RWPE2 (cell line): ENCODE measurements at regions not wholly inside any gene's neighbourhood (a gene's known extent, or its start where the extent isn't known, plus 50 kb on each side); places are given as distances from the start of the nearest gene placed in this dataset.

Source experiments
- ATAC-seq: fragments of 200-7000 bp; cut with Tn5 transposase; 3 replicates; pipeline ENCODE4 v1.9.1; 2021; ENCODE audit warnings: low read depth
- DNase-seq: peaks from one replicate; pipeline ENCODE4 v3.0.0-alpha.2; 2020; ENCODE audit warnings: low spot score
- H3K27ac ChIP-seq: fragments of 450-650 bp; 2 replicates; pipeline ENCODE4 v1.5.1; 2017; ENCODE audit warnings: mild to moderate bottlenecking; ENCODE audit not compliant: poor library complexity, severe bottlenecking
- H3K27me3 ChIP-seq: fragments of 250-450 bp; sonication (Bioruptor Pico); 2 replicates; pipeline ENCODE4 v1.5.1; 2021; ENCODE audit warnings: mild to moderate bottlenecking, moderate library complexity; ENCODE audit not compliant: insufficient read depth, poor library complexity, severe bottlenecking
- H3K36me3 ChIP-seq: fragments of 250-450 bp; sonication (Bioruptor Pico); 2 replicates; pipeline ENCODE4 v1.5.1; 2020; ENCODE audit warnings: low read depth, mild to moderate bottlenecking, moderate library complexity
- H3K4me1 ChIP-seq: fragments of 250-450 bp; sonication (Bioruptor Pico); 2 replicates; pipeline ENCODE4 v1.5.1; 2021; ENCODE audit warnings: mild to moderate bottlenecking, moderate library complexity; ENCODE audit not compliant: insufficient read depth, poor library complexity, severe bottlenecking
- H3K4me3 ChIP-seq: fragments of 250-450 bp; sonication (Bioruptor Pico); 2 replicates; pipeline ENCODE4 v1.5.1; 2021; ENCODE audit warnings: mild to moderate bottlenecking, moderate library complexity; ENCODE audit not compliant: severe bottlenecking
- H3K9me3 ChIP-seq: fragments of 250-450 bp; sonication (Bioruptor Pico); 2 replicates; pipeline ENCODE4 v1.5.1; 2021; ENCODE audit warnings: mild to moderate bottlenecking, moderate library complexity; ENCODE audit not compliant: severe bottlenecking
- TF ChIP-seq, protein P1 (sequence below): fragments of 450-650 bp; IDR thresholded peaks from one replicate; pipeline ENCODE4 v1.5.1; 2017; ENCODE audit warnings: mild to moderate bottlenecking, moderate library complexity; ENCODE audit not compliant: poor library complexity, severe bottlenecking

DNA sequence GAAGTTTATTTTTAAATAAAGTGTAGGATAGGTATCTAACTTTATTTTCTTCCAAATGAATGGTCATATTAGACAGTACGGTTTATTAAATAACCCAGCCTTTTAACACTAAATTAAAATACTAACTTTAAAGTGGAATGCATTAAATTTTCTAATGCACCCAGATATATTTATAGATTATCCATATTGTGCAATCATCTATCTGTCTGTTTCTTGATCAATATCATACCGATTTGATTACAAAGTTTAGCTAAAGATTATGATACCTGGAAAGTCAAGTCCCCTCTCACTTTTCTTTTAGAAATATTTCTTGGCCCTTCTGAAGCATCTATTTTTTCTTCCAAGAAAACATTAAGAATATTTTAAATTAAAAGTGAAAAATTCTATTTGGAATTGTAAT is 124.3 kb upstream of the PDE5A start:
- Histone ChIP-seq H3K27me3 (no peaks in the 10 kb centered on the region), H3K27ac (no peak overlapping the region), H3K9me3 (no peaks in the 10 kb centered on the region), H3K36me3 (no peaks in the 10 kb centered on the region), H3K4me1 (no peaks in the 10 kb centered on the region), H3K4me3 (no peak overlapping the region)
- TF ChIP-seq, protein P1, sequence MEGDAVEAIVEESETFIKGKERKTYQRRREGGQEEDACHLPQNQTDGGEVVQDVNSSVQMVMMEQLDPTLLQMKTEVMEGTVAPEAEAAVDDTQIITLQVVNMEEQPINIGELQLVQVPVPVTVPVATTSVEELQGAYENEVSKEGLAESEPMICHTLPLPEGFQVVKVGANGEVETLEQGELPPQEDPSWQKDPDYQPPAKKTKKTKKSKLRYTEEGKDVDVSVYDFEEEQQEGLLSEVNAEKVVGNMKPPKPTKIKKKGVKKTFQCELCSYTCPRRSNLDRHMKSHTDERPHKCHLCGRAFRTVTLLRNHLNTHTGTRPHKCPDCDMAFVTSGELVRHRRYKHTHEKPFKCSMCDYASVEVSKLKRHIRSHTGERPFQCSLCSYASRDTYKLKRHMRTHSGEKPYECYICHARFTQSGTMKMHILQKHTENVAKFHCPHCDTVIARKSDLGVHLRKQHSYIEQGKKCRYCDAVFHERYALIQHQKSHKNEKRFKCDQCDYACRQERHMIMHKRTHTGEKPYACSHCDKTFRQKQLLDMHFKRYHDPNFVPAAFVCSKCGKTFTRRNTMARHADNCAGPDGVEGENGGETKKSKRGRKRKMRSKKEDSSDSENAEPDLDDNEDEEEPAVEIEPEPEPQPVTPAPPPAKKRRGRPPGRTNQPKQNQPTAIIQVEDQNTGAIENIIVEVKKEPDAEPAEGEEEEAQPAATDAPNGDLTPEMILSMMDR: no peak
- DNase-seq: no peak
- ATAC-seq: no peak

DNA sequence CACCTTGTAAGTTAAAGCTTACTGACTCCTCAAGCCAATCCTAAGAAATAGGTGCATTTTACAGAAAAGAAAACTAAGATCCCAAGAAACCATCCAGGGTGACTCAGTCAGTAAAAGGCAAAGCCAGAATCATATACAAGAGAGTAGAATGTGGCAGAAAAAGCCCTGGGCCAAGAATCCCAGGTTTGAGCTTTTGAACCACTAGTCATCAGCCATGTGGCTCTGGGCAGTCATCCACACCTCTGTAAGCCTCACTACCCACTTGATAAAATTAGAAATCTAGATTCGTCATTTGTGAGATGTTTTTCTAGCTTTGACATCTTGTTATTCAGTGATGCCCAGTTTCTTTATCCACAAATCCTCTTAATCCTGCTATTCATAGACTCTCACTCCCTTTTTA is 122.2 kb upstream of the PDE5A start:
- no peaks in the 10 kb centered on the region for H3K9me3 ChIP-seq
- DNase-seq: no peak
- H3K4me1 ChIP-seq: no peaks in the 10 kb centered on the region
- ATAC-seq: no peak
- no peak overlapping the region for H3K4me3 ChIP-seq
- TF ChIP-seq, protein P1: no peak
- no peak overlapping the region for H3K27ac ChIP-seq
- H3K36me3 ChIP-seq: no peaks in the 10 kb centered on the region
- H3K27me3 ChIP-seq: no peaks in the 10 kb centered on the region

DNA sequence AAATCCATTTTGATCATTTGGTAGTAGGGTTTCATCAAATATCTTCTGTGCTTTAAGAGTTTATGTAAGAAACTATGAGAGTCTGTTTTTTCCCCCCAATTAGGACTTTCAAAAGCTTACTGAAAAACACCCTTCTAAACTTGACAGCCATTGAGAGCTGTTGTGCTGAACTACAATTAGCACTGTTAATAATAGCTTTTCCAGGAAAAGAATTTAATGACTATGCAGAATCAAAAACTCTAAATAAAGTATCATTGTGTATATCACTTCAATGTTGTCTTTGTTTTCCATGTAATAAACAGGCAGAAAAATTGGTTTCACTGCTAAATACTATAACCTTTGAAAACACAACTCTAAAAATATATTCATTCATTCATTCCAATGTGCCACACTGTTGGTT is 121.4 kb upstream of the PDE5A start:
- TF ChIP-seq, protein P1: no peak
- no peaks in the 10 kb centered on the region for H3K4me1 ChIP-seq
- no peak for ATAC-seq

DNA sequence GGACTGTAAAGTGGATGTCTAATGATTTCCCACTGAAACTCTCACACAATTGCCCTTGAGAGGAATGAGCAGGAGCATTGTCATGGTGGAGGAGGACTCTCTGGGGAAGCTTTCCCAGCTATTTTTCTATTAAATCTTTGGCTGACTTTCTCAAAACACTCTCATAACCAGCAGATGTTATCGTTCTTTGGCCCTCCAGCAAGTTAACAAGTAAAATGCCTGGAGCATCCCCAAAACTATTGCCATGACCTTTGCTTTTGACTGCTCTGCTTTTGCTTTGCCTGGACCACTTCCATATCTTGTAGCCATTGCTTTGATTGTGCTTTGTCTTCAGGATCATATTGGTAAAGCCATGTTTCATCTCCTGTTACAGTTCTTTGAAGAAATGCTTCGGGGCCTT is 120.2 kb upstream of the PDE5A start:
- no peak overlapping the region for H3K4me3 ChIP-seq
- H3K27me3 ChIP-seq: no peaks in the 10 kb centered on the region
- no peaks in the 10 kb centered on the region for H3K9me3 ChIP-seq
- ATAC-seq: no peak
- TF ChIP-seq, protein P1: no peak
- no peaks in the 10 kb centered on the region for H3K4me1 ChIP-seq
- H3K27ac ChIP-seq: no peak overlapping the region
- no peaks in the 10 kb centered on the region for H3K36me3 ChIP-seq
- no peak for DNase-seq

More for the DNA sequence above, 121.4 kb upstream of the PDE5A start:
- no peaks in the 10 kb centered on the region for H3K9me3 ChIP-seq
- H3K27me3 ChIP-seq: no peaks in the 10 kb centered on the region
- H3K27ac ChIP-seq: no peak overlapping the region
- H3K36me3 ChIP-seq: no peaks in the 10 kb centered on the region
- H3K4me3 ChIP-seq: no peak overlapping the region
- DNase-seq: no peak

DNA sequence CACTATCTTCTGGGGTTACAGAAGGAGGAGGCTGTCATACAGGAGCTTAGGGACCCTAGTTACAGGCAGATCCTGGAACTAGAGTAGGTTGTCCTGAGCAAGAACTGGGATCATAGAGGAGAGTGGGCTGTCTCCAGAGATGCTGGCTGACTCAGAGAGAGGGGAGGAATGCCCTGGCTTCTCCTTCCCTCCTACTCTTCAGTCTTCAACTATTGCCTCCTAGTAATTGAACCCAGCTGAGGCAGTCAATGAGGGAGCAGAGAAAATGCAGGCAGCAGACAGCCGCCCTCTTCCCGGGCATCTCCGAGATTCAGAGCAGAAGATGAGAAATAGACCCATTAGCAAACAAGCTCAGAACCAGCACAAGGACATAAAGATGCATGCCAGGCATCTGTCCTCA is 118.3 kb upstream of the PDE5A start:
- H3K27me3 ChIP-seq: no peaks in the 10 kb centered on the region
- H3K27ac ChIP-seq: no peak overlapping the region
- TF ChIP-seq, protein P1: no peak
- no peaks in the 10 kb centered on the region for H3K36me3 ChIP-seq
- DNase-seq (no peak), ATAC-seq (no peak)
- no peak overlapping the region for H3K4me3 ChIP-seq
- H3K9me3 ChIP-seq: no peaks in the 10 kb centered on the region
- H3K4me1 ChIP-seq: no peaks in the 10 kb centered on the region
